HG03175 (cell line): ENCODE measurements at regions not wholly inside any gene's neighbourhood (a gene's known extent, or its start where the extent isn't known, plus 50 kb on each side); places are given as distances from the start of the nearest gene placed in this dataset.
A peak's percentile ranks its signal among the peaks of the same experiment; 100 is the strongest.

Experiments
- ATAC-seq: cut with Tn5 transposase; IDR thresholded peaks from one replicate; pipeline ENCODE4 v1.9.1; 2021; ENCODE audit warnings: mild to moderate bottlenecking, moderate library complexity; ENCODE audit not compliant: unreplicated experiment

DNA sequence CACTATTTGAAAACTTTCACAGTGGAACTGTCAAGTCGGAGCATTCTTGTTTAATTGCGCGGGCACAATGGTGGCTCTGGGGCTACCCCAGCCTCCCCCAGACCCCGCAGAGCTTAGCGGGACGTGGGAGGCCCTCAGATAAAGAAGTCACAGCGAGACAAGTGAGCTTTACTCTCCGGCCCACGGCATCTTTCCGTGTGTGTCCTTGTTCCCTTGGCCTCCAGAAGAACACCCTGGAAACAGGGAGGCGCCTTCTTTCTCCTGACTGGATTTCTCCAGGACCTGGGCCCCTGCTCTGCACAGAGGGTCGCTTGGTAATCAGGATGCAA lies 382.8 kb downstream of the RRAGC start:
- no peak for ATAC-seq

DNA sequence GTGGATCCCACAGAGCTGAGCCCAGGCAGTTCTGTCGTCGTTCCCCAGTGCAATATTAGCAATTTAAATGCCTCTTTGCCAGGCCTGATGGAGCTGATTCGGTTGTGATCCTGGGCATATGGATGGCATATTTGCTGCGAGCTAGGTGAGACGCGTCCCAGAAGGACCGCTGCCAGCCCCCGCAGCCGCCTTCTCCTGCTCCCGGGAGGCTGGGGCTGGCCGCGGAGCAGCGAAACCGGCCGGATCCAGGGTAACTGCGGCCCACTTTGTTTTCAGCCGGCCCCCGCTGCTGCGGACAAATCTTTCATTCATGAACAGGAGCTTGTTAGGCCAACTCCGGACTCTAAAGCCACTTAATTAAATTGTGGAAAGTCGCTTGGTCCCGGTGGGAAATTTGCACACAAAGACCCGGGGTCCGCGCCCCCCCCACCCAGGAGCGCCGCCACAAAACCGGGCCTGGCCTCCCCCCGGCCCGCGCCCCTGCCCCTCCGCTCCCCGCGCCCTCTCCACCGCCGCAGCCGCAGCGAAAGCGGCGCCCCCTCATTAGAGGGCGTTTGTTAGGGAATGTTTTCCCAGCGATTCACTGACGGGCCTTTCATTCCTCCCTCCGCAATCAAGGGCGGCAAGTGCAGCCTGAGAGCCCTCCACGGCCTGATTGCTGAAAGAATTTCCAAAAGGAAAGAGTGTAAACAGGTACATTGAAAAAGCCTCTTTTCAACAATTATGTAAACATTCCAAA lies 383.3 kb downstream of the RRAGC start:
- no peak for ATAC-seq

GRCh38 chr1:38475624-38476005 lies 384.0 kb downstream of the RRAGC start:
- ATAC-seq = no peak

GRCh38 chr1:38474738-38475623 lies 384.6 kb downstream of the RRAGC start:
- ATAC-seq = peak; percentile 89

- ATAC-seq = no peak
These were observed 393.1 kb downstream of the RRAGC start for GRCh38 chr1:38466487-38466886.

DNA sequence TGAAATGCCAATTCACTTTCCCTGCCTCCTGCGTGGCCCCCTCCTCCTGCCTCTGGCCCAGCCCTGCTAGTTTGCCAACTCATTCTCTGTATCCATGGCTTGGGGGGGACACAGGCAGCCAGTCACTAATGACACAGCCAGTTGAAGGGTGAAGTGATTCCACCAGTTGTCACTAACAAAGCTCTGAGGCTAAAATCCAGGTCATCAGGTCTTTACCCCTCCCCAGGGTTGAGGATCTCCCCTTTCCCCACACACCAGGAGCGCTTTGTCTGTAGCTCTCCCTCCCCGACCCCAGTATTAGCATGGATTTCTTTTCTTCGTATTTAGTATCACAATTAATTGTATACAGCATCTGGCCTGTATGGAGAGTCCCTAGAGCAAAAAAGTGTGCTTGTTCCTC lies 394.1 kb downstream of the RRAGC start:
- ATAC-seq = no peak

DNA sequence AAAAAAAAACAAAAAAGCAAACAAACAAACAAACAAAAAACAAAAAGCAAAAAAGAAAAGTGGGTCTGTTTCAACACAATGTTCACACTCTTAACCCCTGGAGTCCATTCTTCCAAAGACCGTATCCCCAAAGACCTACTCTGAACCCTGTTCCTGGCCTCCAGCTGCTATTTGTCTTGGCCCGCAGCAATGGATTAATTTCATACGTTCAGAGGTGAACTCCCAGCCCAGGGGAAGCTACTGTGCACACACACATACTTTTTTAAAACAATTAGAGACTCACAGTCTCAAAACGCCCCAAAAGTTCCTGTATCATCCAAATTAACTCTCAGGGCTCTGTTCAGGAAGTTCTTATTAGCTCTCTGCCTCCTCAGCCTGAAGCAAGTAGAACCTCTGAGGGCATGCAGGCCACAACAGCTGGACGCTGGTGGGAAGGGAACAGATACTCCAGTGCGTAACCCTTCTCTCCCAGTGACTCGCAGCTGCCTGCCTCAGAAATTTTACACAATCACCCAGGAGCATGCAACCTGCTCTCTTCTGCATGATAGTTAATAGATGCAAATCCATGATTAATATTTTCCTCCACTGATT lies 395.4 kb downstream of the RRAGC start:
- no peak for ATAC-seq

DNA sequence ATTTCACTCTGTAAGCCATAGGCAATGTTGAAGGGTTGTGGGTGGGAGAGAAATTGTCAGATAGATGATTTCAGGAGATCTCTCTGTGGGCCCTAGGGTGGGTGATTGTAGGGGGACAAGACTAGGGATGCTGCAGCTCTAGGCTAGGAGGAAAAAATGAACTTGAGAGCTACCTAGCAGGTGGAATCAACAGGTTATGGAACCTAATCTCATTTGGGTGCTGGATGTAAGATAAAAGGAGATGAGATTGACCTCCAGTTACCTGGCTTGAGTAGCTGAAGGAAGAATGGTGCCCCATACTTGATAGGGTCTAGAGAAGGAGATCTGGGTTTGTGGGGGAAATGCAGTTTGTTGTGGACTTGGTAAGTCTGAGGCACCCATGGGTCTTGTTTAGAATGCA lies 396.5 kb downstream of the RRAGC start:
- no peak for ATAC-seq

DNA sequence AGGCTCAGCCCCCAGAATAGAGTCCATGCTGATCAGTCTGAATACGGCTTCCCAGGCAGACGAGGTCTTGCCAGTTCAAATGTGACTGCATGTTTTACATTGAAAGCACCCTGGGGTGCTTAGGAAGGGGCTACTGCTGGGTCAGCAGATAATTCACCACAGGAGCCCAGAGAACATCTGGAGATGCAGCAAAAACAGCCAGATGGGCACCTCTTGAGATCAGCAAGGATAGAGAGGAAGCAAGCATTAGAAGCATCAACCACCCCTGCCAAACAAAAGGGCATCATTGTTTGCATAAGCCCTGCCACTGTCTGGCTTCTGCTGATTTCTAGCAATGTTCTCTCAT lies 403.1 kb downstream of the RRAGC start:
- no peak for ATAC-seq

DNA sequence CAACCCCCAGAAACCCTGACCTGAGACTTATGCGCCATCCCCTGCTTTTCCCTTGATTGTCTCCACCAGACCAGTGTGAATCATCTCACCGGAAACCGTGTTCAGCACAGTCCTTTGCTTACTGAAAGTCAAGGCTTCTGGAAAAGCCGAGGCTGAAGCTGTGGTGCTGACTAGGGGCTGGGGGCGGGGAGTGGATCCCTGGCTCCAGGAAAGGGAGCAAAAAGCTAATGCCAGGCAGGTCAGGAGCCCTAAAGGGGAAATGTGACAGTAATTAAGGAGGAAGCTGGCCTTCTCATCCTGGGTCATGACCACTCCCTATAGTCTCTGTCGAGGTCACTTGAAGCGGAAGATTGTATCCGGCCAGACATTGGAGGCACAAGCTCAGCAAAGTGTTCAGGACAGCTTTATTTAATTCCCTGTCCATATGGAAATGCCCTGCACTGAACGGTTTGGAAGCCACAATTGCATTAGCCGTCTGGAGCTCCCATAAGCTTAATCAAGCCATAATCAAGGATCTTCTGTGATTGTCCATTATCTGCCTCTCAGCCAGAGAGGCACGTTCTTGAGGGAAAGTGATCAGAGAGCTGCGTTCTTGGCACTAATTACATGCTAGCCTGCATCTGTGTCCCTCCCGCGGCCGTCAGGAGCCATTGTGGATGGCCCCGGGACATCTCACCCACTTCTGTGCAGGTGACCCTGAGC lies 403.6 kb downstream of the RRAGC start:
- no peak for ATAC-seq

DNA sequence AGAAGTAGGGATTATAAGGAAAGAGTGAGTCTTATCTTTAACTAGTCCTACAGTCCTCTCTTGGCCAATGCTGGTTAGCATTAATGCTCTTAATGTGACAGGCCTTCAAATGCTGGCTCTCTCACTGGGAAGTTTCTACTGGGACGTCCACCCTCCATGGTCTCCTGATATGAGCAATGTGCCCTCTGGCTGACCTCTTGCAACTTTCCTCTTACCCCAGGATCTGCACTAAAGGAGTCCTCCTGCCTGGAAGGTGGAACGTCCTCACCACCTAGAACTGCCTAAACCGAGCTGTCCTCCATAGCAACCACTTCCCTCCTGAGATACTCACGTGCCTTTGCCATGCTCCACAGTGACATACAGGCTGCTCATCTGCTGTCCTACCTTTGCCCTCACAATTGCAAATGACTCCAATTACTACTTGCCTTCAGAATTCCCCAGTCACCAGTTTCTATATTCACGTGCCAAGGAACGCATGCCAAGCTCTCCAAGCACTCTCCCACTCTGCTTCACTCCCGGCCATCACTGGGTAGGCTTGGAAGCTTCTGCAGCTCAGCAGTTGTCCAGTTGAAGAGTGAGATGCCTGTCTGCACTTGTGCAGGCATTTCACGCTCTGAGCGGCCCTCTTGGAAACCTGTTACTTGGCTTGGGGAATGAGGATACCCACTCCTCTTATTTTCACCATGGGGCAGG lies 404.7 kb downstream of the RRAGC start:
- ATAC-seq = no peak

DNA sequence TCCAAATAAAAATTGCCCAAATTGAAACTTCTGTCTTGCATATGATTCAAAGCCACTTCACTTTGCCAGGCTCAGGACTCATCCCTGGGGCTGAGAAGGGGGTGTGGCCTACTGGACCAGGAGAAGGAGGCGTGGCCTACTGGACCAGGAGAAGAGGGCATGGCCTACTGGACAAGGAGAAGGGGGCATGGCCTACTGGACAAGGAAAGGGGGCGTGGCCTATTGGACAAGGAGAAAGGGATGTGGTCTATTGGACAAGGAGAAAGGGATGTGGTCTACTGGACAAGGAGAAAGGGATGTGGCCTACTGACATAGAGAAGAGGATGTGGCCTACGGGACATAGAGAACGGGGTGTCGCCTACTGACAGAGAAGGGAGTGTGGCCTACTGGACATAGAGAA lies 405.3 kb downstream of the RRAGC start:
- no peak for ATAC-seq

DNA sequence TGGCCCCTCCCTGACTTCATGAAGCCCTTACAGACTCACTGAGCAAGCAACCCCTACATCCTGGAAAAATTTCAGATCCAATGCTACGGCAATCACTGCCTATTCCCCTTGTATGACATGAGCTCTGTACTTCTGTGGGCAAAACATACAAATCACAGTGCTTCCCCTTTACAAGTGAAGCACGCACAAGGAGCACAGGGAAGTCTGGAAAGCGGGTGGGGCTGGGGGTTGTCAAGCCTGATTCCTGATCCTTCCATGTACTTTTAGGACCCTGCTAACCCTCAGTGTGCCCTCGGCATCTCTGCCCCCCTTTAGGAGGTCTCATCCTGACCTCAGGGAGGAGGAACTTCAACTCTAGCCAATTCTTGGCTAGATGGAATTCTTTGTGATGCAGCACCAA lies 405.7 kb upstream of the POU3F1 start:
- ATAC-seq = no peak

GRCh38 chr1:38451541-38451993 lies 405.0 kb upstream of the POU3F1 start:
- ATAC-seq = no peak

DNA sequence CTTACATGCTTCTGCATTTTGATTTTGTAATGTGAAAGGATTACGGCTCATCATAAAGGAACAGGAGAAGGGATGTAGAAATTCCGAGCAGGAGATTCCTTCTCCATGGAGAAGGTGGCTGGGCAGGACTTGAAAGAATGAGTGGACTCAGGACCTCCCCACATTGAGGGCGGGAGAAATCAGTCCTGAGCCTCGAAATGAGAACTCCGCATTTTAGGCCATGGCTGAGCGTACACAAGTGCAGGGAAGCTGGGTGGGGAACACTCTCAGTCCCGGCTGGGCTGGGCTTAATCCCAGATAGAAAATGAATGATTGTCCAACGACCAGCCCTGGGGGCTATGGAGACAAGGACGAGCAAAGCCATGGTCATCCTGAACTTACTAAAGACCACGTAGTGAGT lies 402.3 kb upstream of the POU3F1 start:
- no peak for ATAC-seq

GRCh38 chr1:38446936-38447335 lies 400.3 kb upstream of the POU3F1 start:
- no peak for ATAC-seq

DNA sequence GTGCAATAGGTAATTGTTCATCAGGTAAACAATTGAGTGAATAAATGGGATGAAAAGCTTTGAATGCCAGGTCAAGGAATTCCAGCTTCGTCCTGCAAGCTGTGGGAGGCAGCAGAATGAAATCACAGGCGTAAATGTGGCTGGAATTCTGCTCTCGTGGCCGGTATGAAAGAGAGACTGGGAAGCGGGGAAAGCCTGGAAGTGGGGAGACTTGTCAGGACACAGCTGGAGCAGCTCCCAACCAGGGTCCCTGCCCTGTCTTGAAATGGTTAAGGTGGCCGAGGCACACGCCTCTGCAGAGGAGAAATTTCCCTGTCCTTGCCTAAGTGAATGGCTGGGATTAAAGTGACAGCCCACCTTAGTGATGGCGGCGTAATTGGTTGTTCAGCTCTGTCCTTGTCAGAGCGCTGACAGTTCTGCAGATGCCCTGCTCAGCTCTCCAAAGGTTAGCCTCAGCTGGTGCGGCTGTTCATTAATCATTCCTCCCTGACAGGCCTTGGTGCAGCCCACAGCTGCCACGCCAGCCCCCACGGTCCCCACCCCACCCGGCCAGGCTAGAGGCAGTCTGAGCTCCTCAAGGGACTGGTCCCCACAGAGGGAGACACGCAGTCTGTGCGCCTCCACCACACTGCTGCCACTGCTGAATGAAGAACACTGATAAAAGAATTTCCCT lies 398.3 kb upstream of the POU3F1 start:
- no peak for ATAC-seq

DNA sequence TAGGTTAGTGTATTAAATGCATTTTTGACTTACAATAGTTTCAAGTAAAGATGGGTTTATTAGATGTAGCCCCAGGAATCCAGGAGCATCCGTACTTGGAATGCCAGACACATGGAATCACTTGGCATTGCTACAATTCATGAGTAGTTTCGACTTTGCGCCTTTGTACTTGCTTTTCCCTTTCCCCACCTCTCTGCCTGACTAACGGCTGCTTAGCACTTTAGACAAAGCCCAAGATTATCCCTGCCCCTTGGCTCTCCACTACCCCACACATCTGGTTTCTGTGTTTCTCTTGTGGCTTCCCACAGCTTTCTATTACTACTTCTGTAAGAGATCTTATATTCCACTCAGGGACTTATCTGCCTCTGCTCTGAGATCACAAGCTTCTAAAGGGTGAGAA lies 397.7 kb upstream of the POU3F1 start:
- no peak for ATAC-seq

- ATAC-seq = no peak
These were observed 393.8 kb upstream of the POU3F1 start for GRCh38 chr1:38440402-38440801.

DNA sequence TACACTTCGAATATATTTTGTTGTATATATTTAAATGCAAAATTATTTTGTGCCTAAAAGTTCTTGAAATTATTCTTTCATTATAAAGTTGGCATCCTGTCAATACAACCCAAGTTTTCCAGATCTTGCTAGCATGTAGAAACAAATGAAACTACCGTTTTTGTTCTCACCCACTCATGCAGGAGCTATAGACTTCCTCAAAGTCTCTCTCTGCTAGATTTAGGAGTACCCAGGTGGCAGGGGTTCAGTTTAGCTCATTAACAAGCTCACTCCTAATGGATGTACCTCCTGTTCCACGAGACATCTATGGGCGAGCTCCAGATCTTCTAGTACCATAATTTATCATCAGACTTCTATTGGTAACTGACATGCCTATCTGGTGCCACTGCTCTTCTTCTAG lies 390.2 kb upstream of the POU3F1 start:
- ATAC-seq = no peak
